GOT3 (cell line): ENCODE measurements at regions not wholly inside any gene's neighbourhood (a gene's known extent, or its start where the extent isn't known, plus 50 kb on each side); places are given as distances from the start of the nearest gene placed in this dataset.
"Not testable (repeated sequence)": the region's sequence is repeated elsewhere in the genome, so short reads cannot be mapped to it uniquely, and the experiment has no call there.

Source experiments
- DNase-seq: peaks from one replicate; lab custom pipeline; 2025; ENCODE audit warnings: mixed read lengths; lab: John Stamatoyannopoulos, UW

DNA sequence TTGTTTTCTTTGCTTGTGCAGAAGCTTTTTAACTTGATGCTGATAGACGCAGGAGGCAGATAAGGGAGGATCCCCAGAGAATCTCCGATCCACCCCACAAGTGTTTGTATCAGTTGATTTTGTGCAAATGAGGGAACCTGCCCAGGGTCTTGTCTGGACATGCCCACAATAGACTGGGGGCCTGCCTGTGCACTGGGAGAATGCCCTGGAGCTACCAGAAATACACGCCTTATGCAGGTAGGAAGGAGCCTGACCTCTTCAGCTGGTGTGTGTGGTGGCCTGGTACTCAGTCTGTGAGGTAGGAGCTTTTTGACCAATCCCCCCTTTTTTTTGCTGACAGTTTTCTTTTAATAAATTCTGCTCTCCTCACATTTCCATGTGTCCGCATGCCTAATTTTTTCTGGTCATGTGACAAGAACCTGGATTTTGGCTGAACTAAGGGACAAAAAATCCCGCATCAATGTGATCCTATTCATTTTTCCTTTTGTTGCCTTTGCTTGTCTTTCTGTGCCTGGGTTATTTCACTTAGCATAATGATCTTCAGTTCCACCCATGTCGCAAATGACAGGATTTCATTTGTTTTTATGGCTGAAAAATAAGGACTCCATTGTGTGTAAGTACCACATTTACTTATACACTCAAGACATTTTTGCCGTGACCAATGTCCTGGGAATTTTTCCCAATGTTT lies 430.6 kb upstream of the NRG3 start:
- no peak for DNase-seq

DNA sequence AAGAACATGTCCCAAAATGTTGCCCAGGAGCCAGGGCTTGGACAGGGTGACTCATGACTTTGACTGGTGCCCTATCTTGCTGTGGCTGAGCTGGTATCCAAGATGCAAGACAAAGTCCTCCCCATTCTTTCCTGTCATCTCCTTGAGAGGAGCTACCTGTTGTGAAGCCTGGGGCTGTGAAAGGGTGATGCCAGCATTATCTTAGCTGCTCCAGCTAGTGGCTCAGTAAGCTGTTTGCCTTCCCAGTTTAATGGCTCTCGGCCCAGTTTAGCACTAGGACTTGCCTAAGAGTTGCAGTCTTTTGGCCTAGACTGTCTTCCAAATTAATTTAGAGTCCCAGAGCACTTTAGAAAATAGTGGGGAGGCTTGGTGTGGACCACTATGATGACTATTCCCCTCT lies 424.3 kb upstream of the NRG3 start:
- no peak for DNase-seq

DNA sequence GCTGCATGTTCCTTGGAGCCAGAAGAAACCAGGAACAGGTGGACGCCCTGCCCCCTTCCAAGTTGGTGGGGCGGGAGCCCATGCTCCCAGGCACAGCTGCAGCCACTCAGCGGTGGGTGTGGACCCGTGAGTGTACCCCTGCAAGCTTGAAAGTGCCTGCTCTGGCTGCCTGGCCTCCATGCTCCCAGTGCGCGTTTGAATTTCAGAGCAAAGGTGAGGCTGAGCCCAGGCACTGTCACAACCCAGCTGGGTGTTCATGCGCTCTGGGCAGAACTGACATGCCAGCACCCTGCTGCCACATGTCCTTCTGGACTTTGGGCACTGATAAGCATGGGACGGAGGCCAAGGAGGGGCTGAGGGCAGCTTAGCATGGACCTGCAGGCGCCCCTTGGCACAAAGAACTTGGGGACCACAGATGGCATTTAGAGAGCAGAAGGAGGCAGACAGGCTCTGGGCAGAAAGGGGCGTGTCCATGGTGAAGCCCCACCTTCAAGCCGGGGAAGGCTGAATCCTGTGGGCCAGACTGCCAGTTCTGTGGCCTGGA lies 402.0 kb upstream of the NRG3 start:
- no peak for DNase-seq

GRCh38 chr10:81473755-81474154 lies 401.2 kb upstream of the NRG3 start:
- no peak for DNase-seq

DNA sequence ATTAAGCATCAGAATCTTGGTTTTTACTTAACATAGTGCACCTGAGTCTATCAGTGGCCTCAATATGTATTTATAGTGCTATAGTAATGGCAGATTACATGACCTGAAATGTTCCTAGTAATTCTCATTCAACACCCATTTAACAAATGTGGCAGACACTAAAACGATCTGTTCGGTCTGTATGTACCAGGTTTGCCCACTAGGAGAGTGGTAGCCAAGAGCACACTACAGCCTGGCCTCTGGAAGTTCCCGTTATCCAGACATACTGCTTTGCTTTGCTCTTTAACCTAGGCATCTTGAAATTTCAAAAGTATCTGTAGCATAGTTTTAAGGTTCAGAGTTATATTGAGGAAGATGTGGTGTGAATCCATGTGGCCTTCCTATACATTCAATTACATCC lies 395.7 kb upstream of the NRG3 start:
- no peak for DNase-seq

DNA sequence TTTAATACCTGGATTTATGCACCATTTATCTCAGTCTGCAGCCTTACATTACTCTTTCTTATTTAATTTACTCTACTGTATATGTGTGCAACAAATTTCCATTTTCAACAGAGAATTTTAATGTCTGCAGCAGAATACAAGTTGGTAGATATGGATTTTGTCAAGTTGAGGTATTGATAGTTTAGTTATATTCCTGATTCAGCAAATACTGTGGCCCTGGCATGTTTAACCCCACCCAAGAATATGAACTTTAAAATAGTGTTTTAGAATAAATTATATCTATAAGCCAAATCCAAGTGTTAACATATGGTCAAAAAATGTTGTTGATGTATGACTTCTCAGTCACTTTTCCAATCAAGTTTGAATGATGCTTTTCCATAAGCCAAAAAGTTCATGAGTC lies 378.4 kb upstream of the NRG3 start:
- no peak for DNase-seq

DNA sequence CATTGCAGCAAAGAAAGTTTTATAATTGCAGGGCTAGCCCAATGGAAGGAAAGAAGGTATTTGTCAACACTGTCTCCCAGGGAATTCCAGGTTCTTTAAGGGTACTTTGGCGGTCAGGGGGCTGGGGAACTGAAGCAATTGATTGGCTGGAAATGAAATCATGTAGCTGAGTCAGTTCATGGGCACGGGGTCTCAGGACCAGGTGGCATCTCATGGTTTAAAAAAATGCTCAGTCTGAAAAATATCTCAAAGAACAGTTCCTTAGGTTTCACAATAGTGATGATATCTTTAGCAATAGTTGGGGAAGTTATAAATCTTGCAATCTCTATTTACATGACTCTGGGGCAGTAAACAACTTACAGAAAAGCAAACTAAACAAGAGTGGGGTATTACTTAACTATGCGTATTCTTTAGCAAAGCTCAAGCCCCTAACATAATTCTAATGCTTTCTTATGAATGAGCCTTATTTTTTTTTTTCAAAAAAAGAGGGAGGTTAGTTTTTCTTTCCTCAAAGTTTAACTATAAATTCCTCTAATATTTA lies 376.9 kb upstream of the NRG3 start:
- no peak for DNase-seq

GRCh38 chr10:81502677-81503359 lies 372.2 kb upstream of the NRG3 start:
- DNase-seq = no peak

GRCh38 chr10:81505777-81506176 lies 369.2 kb upstream of the NRG3 start:
- DNase-seq = not testable (repeated sequence)

- DNase-seq = no peak
These were observed 360.2 kb upstream of the NRG3 start for GRCh38 chr10:81514811-81515210.

DNA sequence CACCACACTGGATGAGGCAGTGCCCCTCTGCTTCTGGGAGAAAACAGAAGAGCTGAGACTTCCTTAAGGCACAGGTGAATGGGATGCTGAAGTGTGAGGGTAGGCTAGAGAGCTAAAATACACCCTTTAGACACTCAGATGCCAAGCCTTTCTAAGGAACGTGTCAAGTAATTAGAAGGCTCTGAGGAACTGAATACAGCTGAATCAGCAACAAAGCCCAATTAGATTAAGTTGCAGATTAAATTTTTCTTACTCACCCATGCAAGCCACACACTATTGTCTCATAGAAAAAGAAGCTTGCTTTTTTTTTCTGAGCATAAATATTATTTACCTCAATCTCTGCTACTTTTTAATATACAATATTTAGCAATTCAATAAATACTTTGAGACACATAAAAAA lies 354.3 kb upstream of the NRG3 start:
- no peak for DNase-seq

- DNase-seq = no peak
These were observed 350.5 kb upstream of the NRG3 start for GRCh38 chr10:81524467-81524866.

DNA sequence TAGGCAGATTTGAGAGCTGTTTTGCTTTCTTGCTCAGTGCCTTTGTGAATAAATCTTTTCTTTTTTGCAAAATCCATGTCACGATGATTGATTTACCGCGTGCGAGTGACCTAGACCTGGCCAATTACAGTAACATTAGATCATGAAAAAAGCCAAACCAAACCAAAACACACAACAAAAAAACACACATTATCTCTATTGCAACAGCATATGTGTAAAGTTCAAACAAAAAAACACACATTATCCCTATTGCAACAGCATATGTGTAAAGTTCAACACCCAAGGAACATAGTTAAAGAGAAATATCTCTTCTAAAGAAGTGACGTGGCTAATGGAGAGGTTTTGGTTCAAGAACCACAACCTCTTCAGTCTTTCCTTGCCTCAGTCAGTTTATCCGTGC lies 342.6 kb upstream of the NRG3 start:
- no peak for DNase-seq

GRCh38 chr10:81534991-81535390 lies 340.0 kb upstream of the NRG3 start:
- no peak for DNase-seq

DNA sequence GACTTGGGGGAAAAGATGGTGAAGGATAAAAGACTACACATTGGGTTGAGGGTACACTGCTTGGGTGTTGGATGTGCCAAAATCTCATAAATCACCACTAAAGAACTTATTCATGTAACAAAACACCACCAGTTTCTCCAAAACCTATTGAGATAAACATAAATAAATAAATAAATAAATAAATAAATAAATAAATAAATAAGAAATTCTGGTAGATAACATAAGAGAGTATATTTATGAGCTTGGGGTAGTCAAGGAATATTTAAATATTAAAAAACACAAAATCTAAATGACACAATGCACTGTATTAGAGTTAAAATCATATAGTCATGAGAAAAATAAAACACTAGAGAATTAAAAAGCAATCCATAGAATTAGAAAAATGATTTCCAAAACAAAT lies 333.5 kb upstream of the NRG3 start:
- DNase-seq = no peak

GRCh38 chr10:81546243-81546642 lies 328.8 kb upstream of the NRG3 start:
- no peak for DNase-seq

- no peak for DNase-seq
These were observed 326.8 kb upstream of the NRG3 start for GRCh38 chr10:81548160-81548559.

DNA sequence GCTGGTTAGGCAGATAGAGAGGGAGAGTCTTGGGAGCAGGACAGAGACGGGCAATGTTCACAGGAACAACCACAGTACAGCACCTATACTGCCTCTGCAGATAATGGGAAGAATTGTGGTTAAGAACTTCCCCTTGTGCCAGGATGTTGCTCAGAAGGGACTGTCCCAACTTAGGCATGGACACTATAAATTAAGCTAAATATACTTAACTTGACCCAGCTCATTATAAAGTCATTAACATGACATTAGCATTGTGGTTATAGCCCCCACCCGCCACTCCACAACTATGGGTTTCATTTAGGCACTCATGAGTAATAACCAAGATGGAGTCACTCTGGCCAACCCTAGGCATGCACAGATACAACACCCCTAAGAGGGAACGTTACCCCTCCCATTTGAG lies 310.9 kb upstream of the NRG3 start:
- DNase-seq = no peak

- DNase-seq = no peak
These were observed 305.5 kb upstream of the NRG3 start for GRCh38 chr10:81569488-81569887.

DNA sequence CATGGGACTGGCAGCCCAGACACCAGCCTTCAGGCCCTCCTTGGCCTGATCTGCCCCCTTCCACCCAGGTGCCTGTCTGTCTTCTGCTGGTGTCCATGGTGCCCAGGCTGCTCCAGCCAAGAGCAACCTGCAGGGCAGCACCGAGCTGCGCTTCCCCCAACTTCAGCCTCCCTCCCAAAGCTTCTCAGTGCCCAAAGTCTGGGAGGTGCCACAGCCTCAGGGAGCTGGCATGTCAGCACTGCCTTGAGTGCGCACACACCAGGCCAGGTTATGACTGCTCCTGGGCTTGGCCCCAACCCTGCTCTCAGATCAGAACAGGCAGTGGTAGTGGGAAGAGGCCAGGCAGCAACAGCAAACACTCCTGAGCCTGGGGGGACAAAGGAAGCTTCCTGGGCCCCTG lies 304.6 kb upstream of the NRG3 start:
- no peak for DNase-seq

- DNase-seq = no peak
These were observed 303.9 kb upstream of the NRG3 start for GRCh38 chr10:81570878-81571794.

GRCh38 chr10:81575036-81575435 lies 300.0 kb upstream of the NRG3 start:
- DNase-seq = no peak
